Stimulated activated CD8-positive, alpha-beta memory T cell treated with anti-CD3 and anti-CD28 coated beads, Interleukin-15, amount 100 ng/mL, for 4 hours (primary cell): ENCODE measurements at regions not wholly inside any gene's neighbourhood (a gene's known extent, or its start where the extent isn't known, plus 50 kb on each side); places are given as distances from the start of the nearest gene placed in this dataset.

Source experiments
- DNase-seq, 2 donors: peaks; one replicate each; pipeline ENCODE4 v3.0.0-alpha.2; 2020; ENCODE audit warnings: low read depth in 2 of 2

DNA sequence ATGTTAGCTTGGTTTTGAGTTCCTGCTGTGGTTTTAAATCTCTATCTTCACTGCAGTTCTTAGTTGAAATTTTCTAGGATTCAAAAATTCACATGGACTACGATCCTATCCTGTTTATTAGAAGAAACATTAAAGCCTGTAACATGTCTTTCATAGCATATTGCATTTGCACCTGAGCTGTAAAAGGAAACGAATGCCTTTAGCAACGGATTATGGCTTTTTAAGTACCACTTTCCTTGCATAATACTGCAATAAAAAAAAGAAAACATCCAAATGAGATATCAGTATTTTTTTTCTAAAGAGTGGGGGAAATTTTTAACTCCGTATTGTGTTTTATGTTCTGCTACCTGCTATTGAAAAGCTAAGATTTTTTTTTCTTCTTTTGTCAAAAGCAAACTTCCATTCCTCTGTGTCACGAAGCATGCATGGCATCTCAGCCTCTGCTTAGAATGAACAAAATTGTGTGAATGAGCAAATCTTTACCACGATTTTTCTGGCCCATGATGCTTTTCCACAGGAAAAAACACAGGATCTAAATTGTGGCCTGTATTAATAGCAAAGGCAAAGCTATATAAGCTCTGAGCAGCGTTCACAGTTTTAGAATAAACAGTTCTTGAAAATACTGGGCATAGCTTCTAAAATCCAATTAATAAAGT is 110.0 kb upstream of the CDIN1 start:
- no peak for DNase-seq

DNA sequence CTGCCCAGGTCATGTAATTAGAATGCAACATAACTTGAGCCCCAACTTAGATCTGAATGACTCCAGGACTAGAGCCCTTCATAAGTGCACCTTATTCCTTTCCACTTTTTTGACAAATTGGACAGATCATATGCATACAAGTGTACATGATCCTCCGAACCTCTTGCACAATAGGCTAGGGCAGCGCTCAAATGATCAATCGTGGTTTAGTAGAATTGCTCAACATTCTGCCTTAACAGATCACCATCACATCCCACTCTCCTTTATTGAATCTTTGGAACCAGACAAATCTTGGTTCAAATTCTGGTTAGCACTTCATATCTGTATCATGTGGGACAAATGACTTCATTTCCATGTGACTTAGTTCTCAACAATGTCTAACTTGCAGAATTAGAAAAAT is 106.8 kb upstream of the CDIN1 start:
- no peak for DNase-seq

DNA sequence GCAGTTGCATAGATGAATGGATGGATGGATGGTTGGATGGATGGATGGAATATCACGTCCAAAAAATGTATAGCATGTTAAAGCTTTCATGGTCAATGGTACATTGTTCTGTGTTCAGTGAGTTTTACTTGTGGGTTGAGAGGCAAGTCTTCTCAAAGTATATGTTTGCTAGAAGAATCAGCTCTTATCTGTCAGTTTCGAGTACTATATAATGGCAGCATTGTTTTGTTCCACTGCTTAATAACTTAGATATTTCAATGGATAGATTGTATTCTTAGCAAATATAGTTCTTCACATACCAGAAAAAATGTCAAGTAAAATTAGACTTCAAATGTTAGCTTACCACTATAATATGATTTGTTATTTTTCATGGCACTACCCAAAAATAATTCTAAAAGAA is 100.9 kb upstream of the CDIN1 start:
- DNase-seq = no peak

DNA sequence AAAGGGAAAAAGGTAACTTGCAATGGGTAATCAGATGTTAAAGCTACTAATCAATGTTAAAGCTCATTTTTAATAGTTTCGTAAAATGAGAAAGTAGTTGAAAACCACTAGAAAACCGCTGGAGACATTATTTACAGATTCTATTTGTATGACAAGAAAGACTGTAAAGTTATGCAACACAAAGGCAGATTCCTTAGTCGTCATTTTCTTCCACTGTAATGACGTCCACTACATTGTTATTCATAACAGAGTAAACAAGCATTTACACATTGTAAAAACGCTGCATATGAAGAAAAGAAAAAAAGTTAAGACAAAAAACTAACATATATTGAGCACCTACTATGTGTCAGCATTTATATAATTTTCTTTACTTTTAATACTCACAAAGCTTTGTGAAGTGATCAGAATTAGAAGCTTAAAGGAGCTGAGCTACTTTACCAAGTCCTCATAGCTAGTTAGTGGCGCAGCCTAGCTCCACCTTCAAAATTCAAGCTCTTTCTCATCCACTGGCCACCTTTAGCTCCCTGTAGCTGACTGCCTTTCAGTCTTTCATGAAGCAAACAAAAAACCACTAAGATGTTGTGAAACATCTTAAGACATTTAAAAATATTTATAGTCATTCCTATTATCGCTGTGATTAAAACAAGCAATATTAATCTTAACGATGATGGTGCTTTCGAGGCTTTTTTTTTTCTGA is 100.1 kb upstream of the CDIN1 start:
- DNase-seq = no peak

DNA sequence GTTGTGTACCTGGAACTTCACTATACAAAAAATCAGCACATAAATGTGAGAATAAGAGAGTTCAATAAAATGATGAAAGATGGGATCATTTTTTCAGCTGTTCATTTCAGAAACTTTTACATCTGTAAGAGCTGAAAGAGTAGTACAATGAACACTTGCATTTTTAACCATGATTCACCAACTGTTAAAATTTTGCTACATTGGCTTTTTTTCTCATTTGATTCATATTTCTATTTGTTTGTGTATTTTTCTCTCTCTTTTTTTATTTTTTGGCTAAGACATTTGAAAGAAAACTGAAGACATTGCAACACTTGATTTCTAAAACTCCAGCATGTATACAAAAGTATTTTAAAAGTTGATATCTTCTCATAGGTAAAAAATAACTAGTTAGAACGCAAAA is 98.3 kb upstream of the CDIN1 start:
- no peak for DNase-seq

DNA sequence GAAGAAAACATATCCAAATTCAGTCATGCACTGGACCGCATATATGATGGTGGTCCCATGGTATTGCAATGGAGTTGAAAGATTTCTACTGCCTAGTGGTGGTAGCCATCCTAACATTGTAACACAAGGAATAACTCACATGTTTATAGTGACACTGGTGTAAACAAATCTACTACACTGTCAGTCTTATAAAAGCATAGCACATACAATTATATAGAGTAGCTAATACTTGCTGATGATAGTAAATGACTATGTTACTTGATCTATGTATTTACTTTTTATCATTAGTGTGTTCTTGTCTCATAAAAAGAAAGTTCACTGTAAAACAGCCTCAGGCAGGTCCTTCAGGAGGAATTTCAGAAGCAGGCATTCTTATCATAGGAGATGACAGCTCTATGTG is 96.0 kb upstream of the CDIN1 start:
- no peak for DNase-seq

DNA sequence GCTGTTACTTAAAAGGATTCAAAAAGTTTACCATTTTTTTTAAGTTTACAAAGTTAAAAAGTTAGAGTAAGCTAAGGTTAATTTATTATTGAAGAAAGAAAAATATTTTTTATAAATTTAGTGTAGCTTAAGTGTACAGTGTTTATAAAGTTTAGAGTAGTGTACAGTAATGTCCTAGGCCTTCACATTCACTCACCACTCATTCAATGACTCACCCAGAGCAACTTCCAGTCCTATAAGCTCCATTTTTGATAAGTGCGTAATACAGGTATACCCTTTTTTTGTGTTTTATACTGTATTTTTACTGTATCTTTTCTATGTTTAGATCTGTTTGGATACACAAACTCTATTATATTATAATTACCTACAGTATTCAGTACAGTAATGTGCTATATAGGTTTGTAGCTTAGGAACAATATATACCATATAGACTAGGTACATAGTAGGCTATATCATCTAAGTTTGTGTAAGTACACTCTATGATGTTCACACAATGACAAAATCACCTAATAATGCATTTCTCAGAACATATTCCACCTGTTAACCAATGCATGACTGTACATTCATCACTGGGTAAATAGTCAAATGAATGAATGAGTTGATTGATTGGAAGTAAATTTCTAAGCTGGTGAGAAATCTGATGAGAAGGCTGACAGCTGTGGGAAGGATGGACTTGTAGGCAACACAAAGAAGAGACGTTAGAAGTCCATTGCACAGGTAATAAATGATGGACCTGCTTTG is 95.2 kb upstream of the CDIN1 start:
- no peak for DNase-seq

DNA sequence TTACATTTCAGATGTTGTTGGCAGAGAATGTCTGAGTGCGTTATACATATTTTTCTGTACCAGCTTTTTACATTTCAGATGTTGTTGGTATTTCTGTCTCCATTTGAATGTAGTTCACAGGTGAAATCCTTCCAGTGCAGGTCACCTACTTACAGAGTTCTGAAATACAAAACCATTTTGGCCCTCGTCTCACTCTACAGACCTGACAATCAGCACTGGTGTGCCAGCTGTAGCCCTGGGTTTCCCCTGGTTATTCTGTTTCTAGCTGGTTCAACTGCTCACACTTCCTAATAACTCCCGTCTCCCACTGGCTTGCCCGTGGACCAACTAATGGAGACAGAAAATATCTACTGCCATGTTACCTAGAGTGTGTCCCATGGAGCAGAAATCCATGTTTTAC is 87.5 kb upstream of the CDIN1 start:
- no peak for DNase-seq

DNA sequence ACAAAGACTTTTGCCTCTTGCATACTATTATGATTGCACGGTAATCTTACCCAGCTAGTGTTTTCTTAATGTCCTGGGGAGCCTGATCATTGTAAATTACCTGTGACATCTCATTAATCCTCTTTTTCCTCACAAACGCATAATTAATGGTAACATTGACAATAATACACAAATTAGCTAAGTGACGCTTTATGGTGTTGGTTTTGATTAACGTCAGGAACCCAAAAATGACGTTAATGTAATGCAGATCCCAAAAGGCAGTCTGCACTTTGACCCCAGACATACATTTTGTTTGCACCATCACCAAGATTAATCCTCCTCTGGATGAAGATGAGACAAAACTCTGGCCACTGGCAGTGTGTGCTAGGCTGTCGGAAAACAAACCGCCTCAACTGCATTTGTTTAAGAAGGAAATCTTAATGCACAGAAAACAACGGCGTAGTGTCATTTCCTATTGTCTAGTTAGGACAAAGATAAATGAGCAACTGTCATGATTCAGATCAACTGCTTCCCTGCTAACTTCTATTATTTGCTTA is 83.9 kb upstream of the CDIN1 start:
- DNase-seq = no peak

DNA sequence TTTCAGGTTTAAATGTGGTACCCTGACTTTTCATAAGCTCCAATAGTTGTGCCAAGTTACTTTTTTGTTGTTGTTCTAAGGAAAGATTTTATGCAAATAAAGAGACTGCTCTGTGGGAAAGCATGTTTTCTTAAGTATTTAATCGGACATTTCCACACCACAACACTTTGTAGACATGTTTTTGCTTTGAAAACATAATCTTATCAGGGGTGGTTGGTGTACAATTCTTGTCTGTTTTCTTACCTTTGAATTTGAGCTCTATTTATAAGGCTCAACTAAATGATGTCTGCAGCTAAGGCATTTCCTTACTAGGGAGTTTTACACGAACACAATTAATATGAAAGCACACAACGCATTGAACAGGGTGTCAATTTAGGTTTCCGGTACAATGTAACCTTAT is 81.5 kb upstream of the CDIN1 start:
- DNase-seq = no peak

DNA sequence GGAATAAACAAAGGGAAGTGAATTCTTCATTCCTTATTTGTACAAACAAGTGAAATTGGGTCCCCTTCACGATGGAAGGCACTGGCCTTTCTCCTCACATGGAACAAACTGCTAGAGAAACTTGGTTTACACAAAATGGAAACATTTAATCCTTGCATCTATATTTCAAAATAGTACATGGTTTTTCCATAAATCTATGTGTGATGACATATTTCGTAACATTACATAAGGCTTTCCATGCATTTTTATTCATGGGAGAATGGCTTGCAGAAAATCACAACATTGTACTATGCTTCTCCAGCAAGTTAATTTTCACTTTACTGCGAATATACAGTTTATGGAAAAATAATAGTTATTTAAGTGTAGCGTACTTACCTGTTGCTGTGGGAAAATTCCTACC is 81.0 kb upstream of the CDIN1 start:
- no peak for DNase-seq

DNA sequence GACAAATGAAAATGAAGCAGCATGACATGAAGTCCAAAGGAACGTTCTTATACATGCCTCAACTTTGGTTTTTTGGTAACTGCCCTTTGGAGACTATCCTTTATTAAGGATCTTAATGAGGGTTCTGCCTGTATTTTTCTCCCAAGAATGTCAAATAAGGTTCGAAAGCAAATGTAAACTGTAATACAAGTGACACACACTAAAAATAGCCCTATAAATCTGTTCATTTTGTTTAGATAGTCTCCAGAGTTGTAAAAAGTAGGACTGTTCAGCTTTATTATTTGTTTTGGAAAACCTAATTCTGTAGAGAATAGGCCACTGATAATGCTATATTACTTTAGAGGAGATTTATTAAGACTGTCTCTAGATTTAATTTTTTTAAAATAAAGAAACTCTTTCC is 80.5 kb upstream of the CDIN1 start:
- DNase-seq = no peak

DNA sequence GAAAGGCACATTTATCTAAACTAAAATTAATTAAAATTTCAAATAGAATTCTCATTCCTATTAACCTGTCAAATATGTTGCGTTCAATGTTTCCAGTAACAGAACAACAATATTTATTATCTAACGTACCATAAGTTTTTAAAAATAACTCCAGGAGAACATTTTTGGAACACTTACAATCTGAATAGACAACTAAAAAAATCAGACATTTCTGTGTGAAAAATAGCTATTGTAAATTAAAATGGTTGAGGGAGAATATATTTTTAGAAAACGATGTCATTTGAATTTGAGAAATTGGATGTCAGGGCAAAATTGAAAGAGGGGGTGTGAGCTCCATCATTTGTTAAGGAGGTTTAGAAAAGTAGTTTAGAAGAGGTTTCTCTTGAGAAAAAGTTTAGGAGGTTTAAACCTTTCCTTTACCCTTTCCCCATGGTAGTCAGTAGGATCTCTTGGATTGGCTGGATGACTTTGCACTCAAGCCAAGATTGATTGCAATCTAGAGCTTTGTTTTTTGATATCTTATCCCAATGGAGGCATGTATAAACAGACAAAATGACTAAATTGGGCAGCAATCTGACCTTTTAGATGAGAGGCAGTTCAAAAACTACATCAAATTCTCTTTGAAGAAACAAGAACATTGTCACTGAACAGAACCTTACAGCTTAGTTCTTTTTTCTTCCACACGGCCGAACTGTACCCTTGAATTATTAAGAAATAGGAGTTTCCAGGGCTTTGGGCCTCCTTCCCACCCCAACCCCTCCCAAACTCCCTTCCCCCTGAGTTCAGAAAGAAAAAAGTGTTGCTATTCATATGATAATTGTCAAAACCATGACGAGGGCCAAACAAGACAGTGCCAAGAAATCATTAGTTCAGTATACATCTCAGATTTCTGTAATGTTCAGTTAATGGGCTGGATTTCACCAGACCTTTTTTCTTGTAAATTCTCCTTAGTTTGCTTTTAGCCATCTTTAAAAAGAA is 79.7 kb upstream of the CDIN1 start:
- no peak for DNase-seq

DNA sequence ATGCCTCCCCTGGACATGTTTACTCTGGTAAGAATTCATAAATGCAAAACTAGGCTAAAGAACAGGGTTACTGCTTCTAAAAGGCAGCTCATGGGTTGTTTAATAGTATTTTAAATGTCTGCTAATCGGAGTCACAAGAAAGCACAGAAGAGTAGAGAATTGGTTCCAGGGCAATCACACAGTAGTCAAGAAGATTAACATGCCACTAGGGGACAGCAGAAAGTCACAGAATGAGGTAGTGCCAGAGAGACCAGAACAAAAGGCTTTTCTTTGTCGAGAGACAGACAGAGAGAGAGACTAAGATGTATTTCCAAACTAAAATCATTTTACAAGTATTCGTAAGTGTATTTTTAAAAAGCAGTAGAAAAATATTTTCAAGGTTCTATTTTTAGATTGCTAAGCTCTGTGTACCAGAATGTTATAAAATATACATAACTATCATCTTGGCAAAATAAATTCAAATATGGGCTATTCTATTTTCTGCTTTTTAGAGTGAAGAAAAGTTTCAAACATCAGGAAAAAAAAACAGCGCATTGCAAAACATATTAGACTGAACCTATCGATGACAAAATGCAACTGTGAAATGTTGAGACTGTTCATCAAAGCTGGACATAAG is 78.3 kb upstream of the CDIN1 start:
- DNase-seq = no peak

DNA sequence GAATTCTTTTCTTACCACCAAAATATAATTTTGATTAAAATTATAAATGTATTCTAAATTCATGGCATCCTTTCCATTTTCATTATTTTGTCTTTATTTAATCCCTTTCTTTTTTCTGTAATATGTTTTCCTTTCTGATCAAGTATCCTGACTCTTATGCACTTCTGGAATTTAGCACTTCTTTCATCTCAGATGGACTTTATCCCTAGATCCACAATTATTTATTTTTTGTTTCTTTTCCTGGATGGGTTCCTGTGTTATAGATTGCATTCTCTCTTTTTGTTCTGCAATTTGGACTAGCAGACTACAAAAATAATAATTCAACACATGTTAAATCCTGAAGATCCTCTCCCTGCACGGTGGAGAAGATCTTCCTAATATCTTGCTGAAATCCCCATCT is 76.9 kb upstream of the CDIN1 start:
- no peak for DNase-seq

DNA sequence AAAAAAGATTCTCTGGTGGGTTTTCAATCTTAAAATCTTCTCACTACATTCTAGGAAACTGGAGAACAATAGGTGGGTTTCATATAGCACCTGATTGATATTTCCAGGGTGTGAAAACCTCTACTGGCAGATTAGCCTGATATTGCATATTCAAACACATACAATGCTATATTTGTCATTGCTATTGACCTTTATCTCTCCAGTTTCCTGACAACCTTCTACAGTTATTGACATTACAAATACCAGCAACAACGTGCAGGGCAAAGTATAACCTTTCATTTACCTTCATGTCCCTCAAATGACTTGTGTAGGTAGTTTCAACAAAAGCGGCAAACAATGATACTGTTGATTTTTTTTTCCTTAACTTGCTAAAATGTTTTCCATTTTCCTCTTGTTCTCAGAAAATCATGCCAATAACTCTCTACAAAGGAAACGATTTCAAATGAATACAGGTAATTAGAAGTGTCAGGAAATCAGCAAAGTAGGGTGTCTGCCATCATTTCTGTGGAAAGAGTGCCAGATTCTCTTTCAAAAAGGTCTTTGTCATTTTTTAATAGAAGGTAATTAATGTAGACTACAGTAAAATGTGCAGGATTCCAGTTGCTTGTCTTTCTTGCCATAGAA is 72.6 kb upstream of the CDIN1 start:
- no peak for DNase-seq

DNA sequence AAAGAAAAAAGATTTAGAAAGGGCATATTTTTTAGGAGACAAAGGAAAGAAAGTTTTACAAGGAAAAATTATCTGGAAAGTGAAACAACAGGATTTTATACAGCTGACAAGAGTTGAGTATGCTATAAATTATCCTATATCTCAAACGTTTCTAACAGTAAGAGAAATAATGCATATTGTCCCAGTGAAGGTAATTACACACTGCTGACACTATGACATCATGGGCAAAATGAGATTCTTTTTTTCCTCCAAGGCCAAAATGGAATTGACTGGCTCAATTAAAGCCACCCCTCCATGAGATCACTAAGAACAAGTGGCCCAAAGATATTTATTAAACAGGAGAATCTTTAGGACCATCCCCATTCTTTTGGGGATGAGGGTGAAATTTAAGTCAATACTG is 72.0 kb upstream of the CDIN1 start:
- no peak for DNase-seq

DNA sequence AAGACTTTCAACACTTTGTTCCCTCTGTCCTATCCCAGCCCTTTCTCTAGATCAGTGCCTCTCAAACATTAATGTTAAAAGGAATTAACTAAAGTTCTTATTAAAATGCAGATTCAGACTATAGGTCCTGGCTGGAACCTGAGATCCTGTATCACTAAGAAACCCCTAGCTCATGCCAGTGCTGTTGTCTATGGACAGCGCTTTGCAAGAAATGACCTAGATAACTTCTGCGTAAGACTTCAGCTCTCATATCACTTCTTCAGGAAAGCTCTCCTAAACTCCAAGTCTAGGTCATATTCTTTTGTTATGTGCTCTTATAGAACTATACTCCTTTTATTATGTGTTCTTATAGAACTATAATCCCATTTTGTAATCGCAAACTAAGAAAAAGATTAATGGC is 67.8 kb upstream of the CDIN1 start:
- DNase-seq = no peak

DNA sequence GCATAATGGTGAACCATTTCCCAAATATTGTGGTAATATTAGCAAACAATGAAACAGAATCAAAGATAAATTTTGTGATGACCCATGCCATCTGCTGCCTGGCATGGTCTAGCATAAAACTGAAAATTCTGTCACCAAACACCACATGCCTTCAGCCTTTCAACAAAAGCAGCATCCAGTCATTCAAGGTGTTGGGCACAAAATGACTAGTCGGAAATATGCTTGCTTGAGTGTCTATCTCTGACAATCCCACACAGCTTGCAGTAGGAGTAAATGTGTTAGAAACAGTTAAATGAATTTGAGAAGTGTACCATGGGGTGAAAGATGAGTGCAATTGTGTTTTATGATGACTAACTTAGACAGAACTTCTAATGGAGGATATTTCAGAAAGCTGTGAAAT is 61.7 kb upstream of the CDIN1 start:
- no peak for DNase-seq

DNA sequence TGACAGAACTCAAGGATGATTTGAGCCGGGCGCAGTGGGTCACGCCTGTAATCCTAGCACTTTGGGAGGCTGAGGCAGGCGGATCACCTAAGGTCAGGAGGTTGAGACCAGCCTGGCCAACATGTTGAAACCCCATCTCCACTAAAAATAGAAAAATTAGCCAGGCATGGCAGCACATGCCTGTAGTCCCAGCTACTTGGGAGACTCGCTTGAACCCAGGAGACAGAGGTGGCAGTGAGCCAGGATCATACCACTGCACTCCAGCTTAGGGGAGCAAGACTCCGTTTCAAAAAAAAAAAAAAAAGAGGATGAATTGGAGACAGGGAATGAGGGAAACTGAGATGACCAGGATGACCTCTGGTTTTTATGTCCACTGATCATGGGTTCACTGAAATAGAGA is 60.4 kb upstream of the CDIN1 start:
- DNase-seq = no peak

DNA sequence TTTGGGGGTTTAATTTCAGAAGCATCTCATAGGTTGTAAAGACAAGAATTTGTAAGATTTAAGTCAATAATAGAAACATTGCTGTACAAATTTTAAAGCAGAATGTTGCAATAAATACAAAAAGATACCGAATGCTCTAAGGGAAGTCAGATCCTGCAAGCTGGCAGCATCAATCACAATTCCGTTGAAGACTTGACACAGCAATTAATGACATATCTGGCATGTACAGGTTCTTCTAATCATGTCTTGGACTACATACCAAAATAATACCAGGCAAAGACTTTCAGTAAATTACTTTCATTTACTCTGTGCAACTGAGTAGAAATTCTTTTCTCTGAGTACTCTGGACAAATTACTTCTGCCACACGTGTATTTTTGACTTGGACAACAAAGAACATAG is 54.0 kb upstream of the CDIN1 start:
- no peak for DNase-seq
